Endodermal cell (in vitro differentiated cells): ENCODE measurements at regions not wholly inside any gene's neighbourhood (a gene's known extent, or its start where the extent isn't known, plus 50 kb on each side); places are given as distances from the start of the nearest gene placed in this dataset.

Experiments used
- DNase-seq: peaks from one replicate; pipeline ENCODE4 v3.0.0-alpha.2; 2017
- H3K27ac ChIP-seq: 2 replicates; pipeline ENCODE4 v1.5.1; 2013; ENCODE audit warnings: mild to moderate bottlenecking, low read depth, low read length, moderate library complexity
- H3K27me3 ChIP-seq: 2 replicates; pipeline ENCODE4 v1.6.1; 2013; ENCODE audit warnings: mild to moderate bottlenecking, low read length, moderate library complexity; ENCODE audit not compliant: insufficient read depth, control insufficient read depth, poor library complexity, severe bottlenecking
- H3K36me3 ChIP-seq: 2 replicates; pipeline ENCODE4 v1.7.0; 2013; ENCODE audit warnings: mild to moderate bottlenecking, low read length, moderate library complexity; ENCODE audit not compliant: control insufficient read depth, insufficient read depth
- H3K4me1 ChIP-seq: one replicate; pipeline ENCODE4 v1.7.0; 2013; ENCODE audit warnings: low read length; ENCODE audit not compliant: control insufficient read depth, insufficient read depth
- H3K4me3 ChIP-seq: 2 replicates; pipeline ENCODE4 v1.5.1; 2013; ENCODE audit warnings: mild to moderate bottlenecking, low read length, moderate library complexity
- H3K9ac ChIP-seq: 2 replicates; pipeline ENCODE4 v1.6.1; 2013; ENCODE audit warnings: mild to moderate bottlenecking, low read length, moderate library complexity; ENCODE audit not compliant: poor library complexity, severe bottlenecking; ENCODE audit errors: extremely low read depth
- H3K9me3 ChIP-seq: 2 replicates; pipeline ENCODE4 v1.6.1; 2013; ENCODE audit warnings: mild to moderate bottlenecking, low read length, moderate library complexity; ENCODE audit not compliant: control insufficient read depth
- H3K27ac Mint-ChIP-seq: 2 replicates; pipeline ENCODE4 v1.8.0; 2020; ENCODE audit warnings: mixed read lengths
- H3K27me3 Mint-ChIP-seq: 2 replicates; pipeline ENCODE4 v1.8.0; 2021; ENCODE audit warnings: mild to moderate bottlenecking, mixed read lengths; ENCODE audit not compliant: insufficient read depth
- H3K36me3 Mint-ChIP-seq: 2 replicates; pipeline ENCODE4 v1.8.0; 2020; ENCODE audit warnings: low read depth, mixed read lengths
- H3K4me1 Mint-ChIP-seq: 2 replicates; pipeline ENCODE4 v1.8.0; 2020; ENCODE audit warnings: mixed read lengths
- H3K4me3 Mint-ChIP-seq: 2 replicates; pipeline ENCODE4 v1.8.0; 2020; ENCODE audit warnings: mild to moderate bottlenecking, moderate library complexity, mixed read lengths
- H3K9me3 Mint-ChIP-seq: 2 replicates; pipeline ENCODE4 v1.8.0; 2020; ENCODE audit warnings: mild to moderate bottlenecking, mixed read lengths
- WGBS, 2 experiments: methylation state at CpG; one replicate each; pipeline versions ENCODE4 v1.1.5 to v1.1.7; 2013; ENCODE audit warnings: missing lambda C conversion rate in 2 of 2, mixed read lengths in 1 of 2; ENCODE audit not compliant: insufficient coverage in 1 of 2, insufficient read length in 1 of 2; 5-methylcytosine and 5-hydroxymethylcytosine counted together
- TF ChIP-seq, protein P1 (sequence below): fragments of 200-600 bp; sonication (generic); conservative IDR thresholded peaks from 2 replicates; pipeline ENCODE4 v1.5.0; 2021; ENCODE audit warnings: antibody characterized with exemption, mild to moderate bottlenecking

GRCh38 chrX:42087960-42088359 is 164.6 kb upstream of the CASK start:
- TF ChIP-seq, protein P1, sequence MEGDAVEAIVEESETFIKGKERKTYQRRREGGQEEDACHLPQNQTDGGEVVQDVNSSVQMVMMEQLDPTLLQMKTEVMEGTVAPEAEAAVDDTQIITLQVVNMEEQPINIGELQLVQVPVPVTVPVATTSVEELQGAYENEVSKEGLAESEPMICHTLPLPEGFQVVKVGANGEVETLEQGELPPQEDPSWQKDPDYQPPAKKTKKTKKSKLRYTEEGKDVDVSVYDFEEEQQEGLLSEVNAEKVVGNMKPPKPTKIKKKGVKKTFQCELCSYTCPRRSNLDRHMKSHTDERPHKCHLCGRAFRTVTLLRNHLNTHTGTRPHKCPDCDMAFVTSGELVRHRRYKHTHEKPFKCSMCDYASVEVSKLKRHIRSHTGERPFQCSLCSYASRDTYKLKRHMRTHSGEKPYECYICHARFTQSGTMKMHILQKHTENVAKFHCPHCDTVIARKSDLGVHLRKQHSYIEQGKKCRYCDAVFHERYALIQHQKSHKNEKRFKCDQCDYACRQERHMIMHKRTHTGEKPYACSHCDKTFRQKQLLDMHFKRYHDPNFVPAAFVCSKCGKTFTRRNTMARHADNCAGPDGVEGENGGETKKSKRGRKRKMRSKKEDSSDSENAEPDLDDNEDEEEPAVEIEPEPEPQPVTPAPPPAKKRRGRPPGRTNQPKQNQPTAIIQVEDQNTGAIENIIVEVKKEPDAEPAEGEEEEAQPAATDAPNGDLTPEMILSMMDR: peak; percentile 58
- no peaks in the 10 kb centered on the region for H3K36me3 Mint-ChIP-seq
- Histone ChIP-seq H3K27me3 (no peaks in the 10 kb centered on the region), H3K4me1 (no peaks in the 10 kb centered on the region), H3K9me3 (no peaks in the 10 kb centered on the region), H3K9ac (no peak overlapping the region), H3K36me3 (no peaks in the 10 kb centered on the region), H3K4me3 (no peak overlapping the region), H3K27ac (no peak overlapping the region)
- H3K27me3 Mint-ChIP-seq: no peaks in the 10 kb centered on the region
- H3K27ac Mint-ChIP-seq: no peak overlapping the region
- H3K4me3 Mint-ChIP-seq: no peak overlapping the region
- peaks cover 4% of the 10 kb centered on the region for H3K4me1 Mint-ChIP-seq
- DNase-seq: no peak
- H3K9me3 Mint-ChIP-seq: peaks cover 6% of the 10 kb centered on the region

DNA sequence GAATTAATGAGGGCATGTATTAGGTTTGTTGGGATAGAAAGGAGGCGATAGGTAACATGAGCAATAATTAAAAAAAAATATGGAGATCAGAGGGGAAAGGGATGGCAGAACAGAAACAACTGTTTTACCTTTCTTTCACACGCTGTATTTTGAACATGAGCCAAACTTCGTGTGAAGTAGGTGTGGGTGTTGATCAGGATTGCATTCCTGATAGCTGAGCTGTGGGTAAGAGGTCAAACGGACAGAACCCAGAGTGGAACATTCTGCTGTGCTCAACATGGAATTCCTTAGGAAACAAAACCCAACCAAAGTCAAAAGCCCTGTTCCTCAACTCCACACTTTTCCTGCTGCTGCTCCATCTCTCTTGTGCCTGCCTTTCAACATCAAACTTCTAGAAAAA is 162.5 kb upstream of the CASK start:
- no peaks in the 10 kb centered on the region for H3K36me3 Mint-ChIP-seq
- no peak overlapping the region for H3K9ac ChIP-seq
- no peak for DNase-seq
- H3K9me3 Mint-ChIP-seq: peaks cover 4% of the 10 kb centered on the region
- no peaks in the 10 kb centered on the region for H3K27me3 Mint-ChIP-seq
- H3K27ac ChIP-seq: no peak overlapping the region
- no peaks in the 10 kb centered on the region for H3K4me1 ChIP-seq
- no peak overlapping the region for H3K4me3 Mint-ChIP-seq
- TF ChIP-seq, protein P1: no peak
- 98 to 100% methylated on average over 1 to 4 of the region's 4 CpGs for WGBS, 2 experiments
- no peaks in the 10 kb centered on the region for H3K27me3 ChIP-seq
- no peak overlapping the region for H3K27ac Mint-ChIP-seq
- no peaks in the 10 kb centered on the region for H3K36me3 ChIP-seq
- H3K4me3 ChIP-seq: no peak overlapping the region
- H3K9me3 ChIP-seq: no peaks in the 10 kb centered on the region
- peaks cover 4% of the 10 kb centered on the region for H3K4me1 Mint-ChIP-seq

GRCh38 chrX:42079968-42080367 is 156.6 kb upstream of the CASK start:
- H3K27ac Mint-ChIP-seq: no peak overlapping the region

More at GRCh38 chrX:42079968-42080367, 156.6 kb upstream of the CASK start:
- Histone ChIP-seq H3K9ac (no peak overlapping the region), H3K9me3 (no peaks in the 10 kb centered on the region), H3K36me3 (no peaks in the 10 kb centered on the region), H3K4me3 (no peak overlapping the region), H3K27me3 (no peaks in the 10 kb centered on the region), H3K4me1 (no peaks in the 10 kb centered on the region), H3K27ac (no peak overlapping the region)
- WGBS, 2 experiments: 88 to 100% methylated on average over 1 to 2 of the region's 3 CpGs
- no peak overlapping the region for H3K4me3 Mint-ChIP-seq
- no peaks in the 10 kb centered on the region for H3K36me3 Mint-ChIP-seq
- H3K9me3 Mint-ChIP-seq: peaks cover 30% of the 10 kb centered on the region
- peaks cover 4% of the 10 kb centered on the region for H3K27me3 Mint-ChIP-seq
- TF ChIP-seq, protein P1: no peak
- H3K4me1 Mint-ChIP-seq: no peaks in the 10 kb centered on the region
- no peak for DNase-seq
